8988T (cell line): ENCODE measurements at regions not wholly inside any gene's neighbourhood (a gene's known extent, or its start where the extent isn't known, plus 50 kb on each side); places are given as distances from the start of the nearest gene placed in this dataset.
"Not testable (repeated sequence)": the region's sequence is repeated elsewhere in the genome, so short reads cannot be mapped to it uniquely, and the experiment has no call there.

Experiments
- DNase-seq: peaks from one replicate; pipeline ENCODE4 v3.0.0; 2011

DNA sequence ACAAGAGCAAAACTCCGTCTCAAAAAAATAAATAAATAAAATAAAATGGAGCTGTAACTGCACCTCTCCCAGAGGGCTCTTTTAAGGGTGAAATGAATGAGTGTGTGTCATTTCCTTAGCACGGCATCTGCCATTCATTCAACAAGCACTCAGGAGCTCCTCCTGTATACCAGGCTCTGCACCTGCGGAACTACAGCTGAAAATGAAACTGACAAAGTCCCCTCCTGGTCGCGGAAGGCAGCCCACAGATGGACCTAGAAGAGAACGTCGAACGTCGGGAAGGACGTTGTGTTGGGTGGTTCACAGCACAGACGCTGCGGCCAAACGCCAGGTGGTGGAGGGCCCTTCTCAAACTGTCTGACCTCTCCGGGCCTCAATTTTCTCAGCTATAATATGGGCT, 256.4 kb downstream of the TFAP2C start:
- DNase-seq = no peak

DNA sequence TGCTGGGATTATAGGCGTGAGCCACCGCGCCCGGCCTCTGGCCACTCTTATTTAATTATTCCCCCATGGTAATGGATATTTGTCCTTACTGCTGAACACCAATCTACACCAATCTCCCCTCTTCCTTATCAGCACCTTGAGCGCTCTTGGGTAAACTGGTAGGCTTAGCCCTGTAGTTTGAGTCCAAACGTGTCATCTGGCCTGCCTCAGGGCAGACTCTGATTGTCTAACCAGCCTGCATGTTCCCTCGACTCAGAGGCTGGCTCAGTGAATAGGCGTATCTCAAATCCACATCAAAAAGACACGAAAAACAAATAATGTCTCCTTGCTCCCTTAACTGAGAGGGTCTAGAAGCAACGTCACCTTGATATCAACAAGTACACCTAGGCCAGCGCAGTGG, 260.9 kb downstream of the TFAP2C start:
- DNase-seq = no peak

DNA sequence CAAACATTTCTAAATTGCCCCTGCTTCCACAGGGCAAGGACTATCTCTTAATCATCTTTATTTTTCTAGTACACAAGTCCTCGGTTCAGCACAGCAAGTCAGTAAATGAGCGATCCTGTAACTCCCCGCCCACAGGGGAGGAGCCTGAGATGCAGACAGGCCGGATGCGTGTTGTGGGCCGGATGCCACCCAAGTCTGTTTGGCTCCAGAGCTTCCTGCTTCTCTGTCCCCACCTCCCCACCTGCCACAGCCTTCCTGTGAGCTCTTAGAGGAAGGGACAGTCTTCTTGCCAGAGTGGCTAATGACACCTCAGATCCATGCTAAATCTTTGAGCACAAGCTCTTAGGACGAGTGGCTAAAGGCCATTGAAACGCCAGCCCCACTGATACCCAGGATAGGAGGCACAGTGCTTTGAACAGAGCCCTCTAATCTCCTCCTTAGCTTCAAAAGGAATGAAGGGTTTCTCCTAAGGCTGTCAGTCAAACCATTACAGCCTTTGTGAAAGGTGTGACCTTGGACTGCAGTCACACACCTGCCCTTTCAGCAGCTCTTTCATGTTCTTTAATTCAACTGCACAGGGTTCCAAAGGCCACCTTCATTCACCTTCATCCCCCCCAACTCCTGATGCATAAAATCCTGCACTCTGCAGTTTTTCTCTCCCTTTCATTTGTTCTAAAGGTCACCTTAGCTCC, 264.3 kb downstream of the TFAP2C start:
- no peak for DNase-seq

DNA sequence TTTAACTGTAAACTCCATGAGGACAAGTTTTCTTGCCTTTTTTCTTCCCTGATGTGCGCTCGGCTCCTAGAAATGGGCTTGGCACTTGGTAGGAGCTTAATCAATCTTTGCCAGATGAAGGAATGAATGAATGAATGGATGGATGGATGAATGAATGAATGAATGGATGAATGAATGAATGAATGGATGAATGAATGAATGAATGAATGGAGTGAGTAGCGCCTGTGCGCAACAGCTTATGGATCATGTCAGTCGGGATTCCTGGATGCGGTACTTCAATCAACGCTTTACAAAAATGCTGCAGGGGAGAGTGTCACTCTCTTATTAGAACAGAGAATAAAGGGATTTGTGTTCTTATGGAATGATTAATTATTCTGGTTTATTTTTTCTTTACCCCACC, 267.3 kb downstream of the TFAP2C start:
- no peak for DNase-seq

DNA sequence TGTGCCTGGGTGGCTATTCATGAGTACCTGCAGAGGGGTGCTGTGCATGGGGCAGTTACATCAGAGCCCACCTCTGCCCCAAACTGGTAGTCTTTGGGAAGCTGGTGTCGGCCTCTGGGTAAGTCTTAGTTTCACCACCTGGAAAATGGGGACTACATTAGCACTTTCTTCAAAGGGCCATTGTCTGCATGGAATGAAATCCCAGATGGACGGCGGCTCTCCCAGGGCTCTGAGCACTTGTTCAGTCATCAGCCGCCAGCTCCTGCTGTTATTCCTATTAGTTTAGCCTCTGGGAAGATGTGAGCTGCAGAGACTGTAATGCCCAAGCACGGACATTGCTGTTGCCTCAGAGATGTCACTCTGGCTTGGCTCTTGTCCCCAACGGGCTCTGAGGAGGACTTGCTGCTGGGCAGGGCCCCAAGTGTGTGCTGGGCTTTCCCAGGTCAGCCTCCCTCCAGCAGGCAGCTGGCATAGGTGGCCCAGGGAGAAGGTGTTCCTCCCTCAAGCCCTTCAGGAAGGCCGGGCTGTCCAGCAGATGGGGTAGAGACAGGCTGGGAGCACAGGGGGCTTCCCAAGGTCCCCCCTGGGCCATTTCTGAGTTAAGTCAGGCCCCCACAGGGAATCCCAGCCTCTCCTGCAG, 268.3 kb downstream of the TFAP2C start:
- no peak for DNase-seq

DNA sequence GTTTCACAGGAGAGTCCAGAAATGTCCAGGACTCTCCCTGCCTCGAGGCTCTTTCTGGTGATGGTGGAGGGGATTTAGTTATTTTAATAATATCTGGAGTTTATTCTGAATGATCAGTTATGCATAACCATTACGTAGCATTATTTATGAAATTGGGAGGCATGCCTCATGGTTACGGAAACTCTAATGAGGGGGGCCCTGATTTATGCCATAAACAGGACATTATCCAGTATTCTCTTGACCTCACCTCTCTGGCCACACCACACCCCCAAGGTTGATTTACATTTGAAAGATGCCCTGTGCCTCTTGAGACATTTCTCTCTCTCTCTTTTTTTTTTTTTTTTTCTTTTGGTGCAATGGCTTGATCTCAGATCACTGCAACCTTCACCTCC, 268.8 kb downstream of the TFAP2C start:
- DNase-seq = no peak

DNA sequence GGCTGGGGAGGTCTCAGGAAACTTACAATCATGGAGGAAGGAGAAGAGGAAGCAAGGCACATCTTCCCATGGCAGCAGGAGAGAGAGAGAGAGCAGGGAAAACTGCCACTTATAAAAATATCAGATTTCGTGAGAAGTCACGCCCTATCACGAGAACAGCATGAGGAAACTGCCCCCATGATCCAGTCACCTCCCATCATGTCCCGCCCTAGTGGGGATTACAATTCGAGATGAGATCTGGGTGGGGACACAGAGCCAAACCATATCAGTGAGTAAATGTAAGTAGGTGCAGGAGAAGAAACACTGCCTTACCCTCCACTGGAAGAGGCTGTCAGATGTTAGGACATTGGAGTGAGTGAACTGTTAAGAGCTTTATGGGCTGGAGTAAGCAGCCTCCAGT, 270.4 kb downstream of the TFAP2C start:
- no peak for DNase-seq

DNA sequence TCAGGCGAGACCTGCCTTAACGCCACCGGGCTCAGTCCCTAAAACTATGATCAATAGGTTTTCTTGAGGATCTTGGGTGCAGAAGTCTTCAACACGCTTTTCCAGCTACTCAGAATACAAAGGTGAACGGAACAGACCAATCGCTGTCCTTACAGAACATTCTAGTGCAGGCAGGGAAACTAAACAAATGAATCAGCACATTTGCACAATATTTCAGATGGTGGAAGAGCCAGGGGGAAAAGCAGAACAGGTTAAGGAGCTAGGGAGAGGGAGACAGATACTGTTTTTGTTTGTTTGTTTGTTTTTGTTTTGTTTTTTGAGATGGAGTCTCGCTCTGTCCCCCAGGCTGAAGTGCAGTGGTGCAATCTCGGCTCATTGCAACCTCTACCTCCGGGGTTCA, 271.1 kb downstream of the TFAP2C start:
- no peak for DNase-seq

DNA sequence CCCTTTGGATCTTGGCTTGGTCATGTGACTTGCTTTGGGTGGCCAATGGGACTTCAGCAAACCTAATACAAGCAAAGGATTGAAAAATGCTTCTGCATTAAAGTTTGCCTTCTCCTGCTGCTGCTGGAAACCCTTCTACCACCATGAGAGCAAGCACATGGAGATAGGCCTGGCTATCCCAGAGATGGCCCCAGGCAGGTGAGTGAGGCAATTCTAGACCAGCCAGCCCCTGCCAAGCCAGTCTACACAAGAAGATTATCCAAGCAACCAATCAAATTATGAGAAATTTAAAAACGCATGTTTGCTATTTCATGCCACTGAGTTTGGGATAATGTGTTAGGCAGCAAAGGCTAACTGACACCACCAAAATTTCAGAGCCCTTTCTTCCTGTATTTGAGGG, 274.3 kb downstream of the TFAP2C start:
- DNase-seq = no peak

DNA sequence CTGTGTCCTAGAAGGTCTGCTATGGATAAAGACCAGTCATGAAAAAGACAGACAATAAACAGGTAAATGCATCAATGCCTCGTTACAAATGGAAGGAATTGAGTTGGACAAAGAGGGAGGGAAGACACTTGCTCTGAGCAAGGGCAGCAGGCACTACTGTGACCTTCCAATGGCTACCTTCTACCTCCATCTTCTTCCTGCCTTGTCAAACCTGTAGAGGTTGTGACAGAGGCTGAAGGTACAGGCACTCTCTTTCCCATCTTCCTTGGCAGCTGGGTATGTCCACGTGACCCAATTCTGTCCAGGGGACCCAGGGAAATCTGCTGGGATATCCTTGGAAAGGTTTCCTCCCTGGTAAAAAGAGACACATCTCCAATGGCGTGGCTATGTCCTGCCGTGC, 274.8 kb downstream of the TFAP2C start:
- DNase-seq = no peak

DNA sequence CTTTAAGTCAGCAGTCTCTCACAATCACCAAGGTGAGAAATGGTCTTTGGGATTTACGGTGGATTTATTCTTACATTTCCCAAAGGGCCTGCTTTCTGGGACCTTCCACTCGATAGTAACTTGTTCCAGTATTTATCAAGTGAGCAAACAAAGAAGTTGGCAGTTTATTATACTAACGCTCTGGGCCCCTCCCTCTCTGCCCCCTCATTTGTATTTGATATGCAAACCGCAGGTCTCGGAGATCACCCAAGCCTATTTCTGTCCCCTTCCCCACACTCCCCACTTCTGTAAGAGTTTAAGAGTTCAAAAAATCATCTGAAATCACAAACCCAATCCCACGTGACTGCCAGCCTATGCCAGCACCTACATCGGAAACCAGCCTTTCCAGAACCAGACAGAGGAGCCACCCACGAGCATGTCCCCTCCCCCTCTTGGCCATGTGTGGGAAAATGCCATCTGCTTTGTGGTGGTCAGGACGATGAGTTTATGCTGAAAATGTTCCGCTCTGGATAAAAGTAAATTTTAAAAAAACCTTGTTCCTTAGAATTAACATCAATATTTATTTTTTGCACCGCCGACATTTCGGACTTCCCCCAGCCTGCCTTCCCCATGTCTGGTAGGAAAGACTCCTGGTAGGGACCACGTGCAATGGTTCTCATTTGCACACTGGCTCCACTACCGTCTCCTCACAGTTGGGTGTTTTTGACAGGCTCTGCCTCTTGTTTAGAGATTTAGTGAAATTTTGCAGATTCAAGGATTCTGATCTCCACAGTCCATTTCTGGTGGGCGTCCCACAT, 281.0 kb downstream of the TFAP2C start:
- DNase-seq = no peak

DNA sequence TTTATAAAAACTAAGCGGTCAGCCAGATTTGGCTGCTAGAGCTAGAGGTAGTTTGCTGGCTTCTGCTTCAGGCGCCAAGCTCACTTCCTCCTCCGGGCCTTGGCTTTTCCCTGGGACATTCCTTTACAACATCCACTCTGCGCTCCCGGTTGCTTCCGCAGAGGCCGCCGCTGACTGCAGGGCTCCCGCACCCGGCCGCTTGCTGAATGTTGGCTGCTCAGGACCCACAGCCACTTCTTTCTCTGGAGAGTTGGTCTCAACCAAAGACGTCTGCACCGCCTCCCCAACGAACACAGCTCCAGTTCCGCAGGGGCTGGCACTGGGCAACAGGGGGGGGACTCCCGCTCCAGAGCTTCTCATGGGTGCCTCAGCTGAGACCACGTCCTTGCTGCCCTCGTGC, 282.8 kb downstream of the TFAP2C start:
- DNase-seq = no peak

DNA sequence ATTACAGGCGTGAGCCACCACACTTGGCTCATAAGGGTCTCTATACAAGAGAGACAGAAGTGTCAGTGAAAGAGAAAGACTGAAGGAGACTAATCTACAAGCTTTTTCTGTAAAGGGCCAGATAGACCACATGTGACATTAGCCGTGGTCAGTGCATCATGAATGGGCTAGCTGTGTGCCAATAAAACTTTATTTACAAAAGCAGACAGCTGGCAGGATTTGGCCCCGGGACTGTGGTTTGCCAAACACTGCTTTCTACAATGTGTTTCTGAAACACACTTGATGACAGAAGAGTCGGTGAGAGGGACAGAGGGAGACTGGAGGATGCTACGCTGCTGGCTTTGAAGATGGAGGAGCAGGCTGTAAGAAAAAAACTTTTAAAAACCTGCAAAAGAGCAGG, 285.4 kb downstream of the TFAP2C start:
- DNase-seq = no peak

DNA sequence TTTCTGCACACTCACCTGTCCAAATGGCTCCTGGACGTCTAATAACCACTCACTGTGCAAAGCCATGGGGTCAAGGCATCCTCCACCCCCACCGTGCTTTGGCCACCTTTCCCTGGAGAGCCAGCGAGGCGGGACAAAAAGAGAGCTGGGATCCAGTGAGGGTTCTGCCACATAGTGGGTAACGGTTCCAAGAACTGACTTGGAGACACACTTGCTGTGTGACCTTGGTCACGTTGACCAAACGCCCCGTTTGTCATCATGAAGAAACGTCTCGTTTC, 287.2 kb downstream of the TFAP2C start:
- DNase-seq = no peak

DNA sequence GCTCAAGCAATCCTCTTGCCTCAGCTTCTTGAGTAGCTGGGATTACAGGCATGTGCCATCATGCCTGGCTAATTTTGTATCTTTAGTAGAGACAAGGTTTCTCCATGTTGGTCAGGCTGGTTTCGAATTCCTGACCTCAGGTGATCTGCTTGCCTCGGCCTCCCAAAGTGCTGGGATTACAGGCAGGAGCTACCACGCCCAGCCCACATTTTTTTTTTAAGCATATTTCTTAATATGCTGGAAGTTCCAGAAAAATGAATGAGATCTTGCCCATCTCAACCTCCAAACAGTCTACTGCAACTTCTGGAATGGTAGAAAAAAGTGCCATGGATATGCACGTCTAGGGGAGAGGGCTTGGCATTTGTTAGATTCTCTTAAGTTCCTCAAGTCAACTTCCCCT, 290.9 kb downstream of the TFAP2C start:
- not testable (repeated sequence) for DNase-seq

DNA sequence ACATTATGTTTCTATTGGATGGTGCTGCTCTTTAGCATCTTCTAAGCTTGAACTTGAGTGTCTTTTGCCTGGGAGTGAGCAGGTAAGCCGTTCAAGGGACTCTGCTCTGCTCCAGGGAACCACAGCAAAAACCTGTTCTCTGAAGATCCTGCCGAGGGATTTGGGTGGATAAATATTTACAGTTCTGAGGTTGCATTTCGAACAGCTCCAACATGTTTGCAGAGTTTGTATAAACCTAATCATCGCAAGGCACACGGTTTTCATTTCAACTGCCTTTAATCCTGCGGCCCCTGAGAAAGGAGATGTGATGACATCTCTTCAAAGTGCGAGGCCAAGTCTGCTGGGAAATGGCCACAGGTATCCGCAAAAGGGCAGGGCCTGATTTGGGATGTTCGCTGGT, 293.4 kb downstream of the TFAP2C start:
- no peak for DNase-seq

DNA sequence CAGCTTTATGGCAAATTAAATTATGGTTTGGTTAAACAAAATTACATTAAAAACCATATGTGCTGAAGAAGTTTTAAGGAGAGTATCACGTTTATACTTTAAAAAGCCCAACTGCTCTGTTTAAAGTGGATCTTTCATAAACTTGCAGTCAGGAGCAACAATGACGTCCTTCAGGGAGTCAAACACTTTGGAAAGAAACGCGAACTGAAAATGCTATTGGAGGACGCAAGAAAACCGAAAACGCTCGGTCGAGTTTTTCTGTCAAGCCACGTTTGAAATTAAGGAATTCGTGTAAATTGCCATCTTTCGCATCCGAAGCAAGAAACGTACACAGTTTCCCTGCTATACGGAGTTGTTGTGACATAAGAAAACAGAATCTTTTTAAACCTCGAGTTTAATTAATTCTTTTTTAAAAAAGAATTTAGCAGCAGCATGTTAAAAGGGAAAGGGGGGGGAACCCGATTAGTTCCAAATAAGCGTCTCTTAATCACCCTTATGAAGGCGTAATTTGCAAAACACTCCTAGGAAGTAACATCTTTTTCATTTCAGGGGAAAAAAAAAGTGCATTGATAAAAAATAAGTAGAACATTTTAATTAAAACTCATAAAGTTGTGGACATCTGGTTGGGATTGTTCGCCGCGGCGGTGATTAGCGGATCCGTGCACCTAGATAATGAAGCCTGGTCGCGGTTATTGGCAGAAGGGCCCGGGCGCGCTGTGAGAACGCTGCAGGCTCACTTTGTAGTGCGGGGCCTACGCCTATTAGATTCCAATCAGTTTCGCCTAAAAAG, 295.4 kb downstream of the TFAP2C start:
- DNase-seq = no peak

DNA sequence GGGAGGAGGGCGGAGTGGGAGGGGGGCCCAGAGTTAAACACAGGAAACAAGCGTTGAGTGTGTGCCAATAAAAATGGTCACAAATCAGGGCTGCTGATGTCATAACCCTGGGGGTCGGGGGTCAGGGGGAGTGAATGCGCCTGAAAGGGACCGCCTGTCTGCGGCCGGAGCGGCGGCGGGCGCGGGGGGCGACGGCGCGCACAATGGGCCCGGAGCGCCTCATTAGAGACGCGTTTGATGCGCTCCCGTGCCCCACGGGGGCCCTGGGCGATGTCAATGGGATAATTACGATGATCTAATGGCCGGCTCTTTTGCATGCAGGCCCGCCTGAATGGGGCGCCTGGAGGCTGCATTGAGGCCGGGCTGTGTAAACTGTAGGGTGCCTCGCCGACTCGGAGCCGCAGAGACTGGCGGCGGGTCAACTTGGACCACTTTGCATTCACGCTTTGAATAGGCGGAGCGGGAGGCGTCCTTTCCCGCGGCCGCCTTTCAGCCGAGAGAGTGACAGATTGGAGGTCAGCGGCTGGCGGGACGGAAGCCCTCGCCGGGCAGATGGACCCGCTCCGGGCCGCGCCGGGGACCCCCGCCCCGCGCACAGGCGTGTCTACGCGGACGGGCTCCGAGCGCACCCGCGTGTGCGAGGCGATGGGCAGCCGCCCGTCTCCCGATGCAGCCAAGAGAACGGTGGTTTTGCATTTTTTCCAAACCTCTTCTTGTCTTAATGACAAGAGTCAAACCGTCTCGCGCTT, 296.1 kb downstream of the TFAP2C start:
- DNase-seq = no peak

DNA sequence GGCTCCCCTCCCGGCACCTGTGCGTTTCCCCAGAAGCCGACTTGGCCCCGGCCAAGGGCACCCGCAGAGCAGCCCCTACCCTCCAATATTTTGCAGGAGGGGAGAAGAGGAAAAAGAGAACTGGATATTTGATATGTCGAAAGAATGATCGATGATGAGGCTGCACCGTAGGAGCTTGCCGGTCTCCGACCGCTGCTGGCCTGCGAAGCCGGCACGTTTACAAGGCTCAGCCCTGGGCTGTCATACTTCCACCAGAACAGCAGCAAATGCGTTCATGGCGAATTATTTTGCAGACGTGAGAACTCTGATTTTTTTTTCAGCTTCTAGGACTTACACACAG, 296.7 kb downstream of the TFAP2C start:
- no peak for DNase-seq

DNA sequence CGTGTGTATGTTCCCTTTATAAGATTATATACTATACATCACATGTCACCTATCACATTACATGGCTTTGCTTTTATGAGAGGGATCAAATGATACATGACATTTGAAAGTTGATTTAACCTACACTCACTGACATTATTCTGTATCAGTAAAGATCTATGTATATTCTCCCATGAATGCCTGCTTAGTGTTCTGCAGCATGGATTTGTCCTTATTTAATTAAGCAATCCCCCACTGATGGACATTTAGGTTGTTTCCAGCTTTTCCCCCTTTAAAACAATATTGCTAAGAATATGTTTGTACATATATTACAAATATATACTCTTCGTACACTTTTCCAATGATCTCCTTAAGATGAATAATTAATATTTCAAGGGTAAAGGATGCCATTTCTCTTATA, 297.4 kb downstream of the TFAP2C start:
- DNase-seq = no peak

DNA sequence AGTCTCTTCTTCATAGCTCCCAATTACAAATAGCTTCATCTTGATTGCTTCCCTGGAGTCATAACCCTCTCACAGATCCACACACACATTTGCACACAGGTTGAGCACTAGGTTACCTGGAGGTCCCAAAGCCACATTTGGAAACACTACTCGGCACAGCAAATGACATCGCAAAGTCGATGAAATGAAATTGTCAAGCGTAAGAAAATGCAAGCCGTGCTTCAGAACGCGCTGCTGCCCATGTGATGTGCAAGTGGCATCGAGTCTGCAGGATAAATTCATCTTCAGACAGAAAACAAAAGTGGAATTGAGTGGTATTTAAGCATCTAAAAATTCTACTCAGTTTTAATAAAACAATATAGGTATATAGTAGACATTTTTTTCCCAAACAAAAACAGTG, 298.0 kb downstream of the TFAP2C start:
- DNase-seq = no peak

DNA sequence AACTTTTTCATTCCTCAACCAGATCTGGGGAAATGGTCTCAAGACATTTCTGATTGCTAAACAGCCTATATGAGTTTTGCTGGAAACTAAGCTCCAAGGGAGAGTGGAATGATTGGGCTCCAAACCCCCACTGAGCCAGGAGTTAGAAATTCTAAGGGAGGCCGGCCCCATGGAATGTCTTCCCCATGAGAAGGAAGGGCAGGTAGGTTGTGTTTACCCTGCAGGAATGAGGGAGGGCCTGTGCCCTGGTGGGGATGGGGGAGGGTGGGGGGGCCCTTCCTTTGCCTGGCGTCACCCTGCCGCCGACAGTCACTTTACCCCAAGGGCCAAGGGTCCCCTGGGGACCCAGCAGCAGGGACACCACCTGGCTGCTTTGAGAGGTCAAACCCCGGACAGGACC, 298.9 kb downstream of the TFAP2C start:
- no peak for DNase-seq

DNA sequence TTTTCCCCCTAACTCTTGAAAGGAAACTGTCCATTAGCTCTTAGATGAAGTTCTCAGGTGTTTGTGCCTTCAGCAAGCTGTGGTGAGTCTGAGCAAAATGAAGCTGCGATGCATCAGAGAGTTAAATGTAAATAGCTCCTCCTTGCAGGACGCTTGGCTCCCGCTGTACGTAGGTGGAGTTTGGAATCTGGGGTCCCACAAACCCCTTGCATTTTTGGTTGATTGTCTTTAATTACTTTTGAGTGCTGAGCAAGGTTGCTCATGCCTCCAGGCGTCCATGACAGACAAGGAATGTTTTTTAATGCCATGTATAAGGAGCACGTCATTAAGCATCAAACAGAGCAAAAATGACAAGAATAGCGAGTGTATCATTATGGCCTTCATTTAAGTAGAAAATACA, 300.5 kb downstream of the TFAP2C start:
- DNase-seq = no peak
